ENCODE measurements at regions not wholly inside any gene's neighbourhood (a gene's known extent, or its start where the extent isn't known, plus 50 kb on each side); places are given as distances from the start of the nearest gene placed in this dataset.

DNA sequence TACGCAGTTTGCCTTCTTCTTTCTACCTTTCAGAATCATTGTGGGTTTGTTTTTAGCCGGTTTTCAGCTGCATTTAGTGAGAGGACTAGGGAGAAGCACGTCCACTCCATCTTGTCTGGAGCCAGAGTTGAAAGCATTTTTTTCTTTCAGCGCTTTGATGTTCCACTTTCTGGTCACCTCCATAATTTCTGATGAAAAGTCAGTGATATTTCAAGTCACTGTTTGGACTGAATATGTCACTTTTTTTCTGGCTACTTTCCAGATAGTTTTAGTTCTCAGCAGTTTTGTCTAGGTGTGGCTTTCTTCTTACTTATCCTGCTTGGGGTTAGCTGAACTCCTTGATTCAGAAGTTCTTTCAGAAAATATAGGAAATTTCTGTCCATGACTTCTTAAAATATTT lies 123.9 kb upstream of the IER5L start:
- TF ChIP-seq CEBPB (IDR thresholded peaks at IDR 0.05; ENCODE audit: low read depth, low read length) (no peak), EZH2 (IDR thresholded peaks at IDR 0.05; ENCODE audit: low read depth, low read length, severe bottlenecking) (no peak)
- TF ChIP-seq, protein P1, sequence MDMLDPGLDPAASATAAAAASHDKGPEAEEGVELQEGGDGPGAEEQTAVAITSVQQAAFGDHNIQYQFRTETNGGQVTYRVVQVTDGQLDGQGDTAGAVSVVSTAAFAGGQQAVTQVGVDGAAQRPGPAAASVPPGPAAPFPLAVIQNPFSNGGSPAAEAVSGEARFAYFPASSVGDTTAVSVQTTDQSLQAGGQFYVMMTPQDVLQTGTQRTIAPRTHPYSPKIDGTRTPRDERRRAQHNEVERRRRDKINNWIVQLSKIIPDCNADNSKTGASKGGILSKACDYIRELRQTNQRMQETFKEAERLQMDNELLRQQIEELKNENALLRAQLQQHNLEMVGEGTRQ (IDR thresholded peaks at IDR 0.05; ENCODE audit: low read length) = no peak
- TF ChIP-seq, protein P2, sequence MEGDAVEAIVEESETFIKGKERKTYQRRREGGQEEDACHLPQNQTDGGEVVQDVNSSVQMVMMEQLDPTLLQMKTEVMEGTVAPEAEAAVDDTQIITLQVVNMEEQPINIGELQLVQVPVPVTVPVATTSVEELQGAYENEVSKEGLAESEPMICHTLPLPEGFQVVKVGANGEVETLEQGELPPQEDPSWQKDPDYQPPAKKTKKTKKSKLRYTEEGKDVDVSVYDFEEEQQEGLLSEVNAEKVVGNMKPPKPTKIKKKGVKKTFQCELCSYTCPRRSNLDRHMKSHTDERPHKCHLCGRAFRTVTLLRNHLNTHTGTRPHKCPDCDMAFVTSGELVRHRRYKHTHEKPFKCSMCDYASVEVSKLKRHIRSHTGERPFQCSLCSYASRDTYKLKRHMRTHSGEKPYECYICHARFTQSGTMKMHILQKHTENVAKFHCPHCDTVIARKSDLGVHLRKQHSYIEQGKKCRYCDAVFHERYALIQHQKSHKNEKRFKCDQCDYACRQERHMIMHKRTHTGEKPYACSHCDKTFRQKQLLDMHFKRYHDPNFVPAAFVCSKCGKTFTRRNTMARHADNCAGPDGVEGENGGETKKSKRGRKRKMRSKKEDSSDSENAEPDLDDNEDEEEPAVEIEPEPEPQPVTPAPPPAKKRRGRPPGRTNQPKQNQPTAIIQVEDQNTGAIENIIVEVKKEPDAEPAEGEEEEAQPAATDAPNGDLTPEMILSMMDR (IDR thresholded peaks at IDR 0.05; ENCODE audit: control extremely low read depth in 1 of 3, insufficient read depth in 1 of 3, low read depth in 1 of 3, low read length in 3 of 3) = no peak
